ENCODE measurements at regions not wholly inside any gene's neighbourhood (a gene's known extent, or its start where the extent isn't known, plus 50 kb on each side); places are given as distances from the start of the nearest gene placed in this dataset.
"Not testable (repeated sequence)": the region's sequence is repeated elsewhere in the genome, so short reads cannot be mapped to it uniquely, and the experiment has no call there.

DNA sequence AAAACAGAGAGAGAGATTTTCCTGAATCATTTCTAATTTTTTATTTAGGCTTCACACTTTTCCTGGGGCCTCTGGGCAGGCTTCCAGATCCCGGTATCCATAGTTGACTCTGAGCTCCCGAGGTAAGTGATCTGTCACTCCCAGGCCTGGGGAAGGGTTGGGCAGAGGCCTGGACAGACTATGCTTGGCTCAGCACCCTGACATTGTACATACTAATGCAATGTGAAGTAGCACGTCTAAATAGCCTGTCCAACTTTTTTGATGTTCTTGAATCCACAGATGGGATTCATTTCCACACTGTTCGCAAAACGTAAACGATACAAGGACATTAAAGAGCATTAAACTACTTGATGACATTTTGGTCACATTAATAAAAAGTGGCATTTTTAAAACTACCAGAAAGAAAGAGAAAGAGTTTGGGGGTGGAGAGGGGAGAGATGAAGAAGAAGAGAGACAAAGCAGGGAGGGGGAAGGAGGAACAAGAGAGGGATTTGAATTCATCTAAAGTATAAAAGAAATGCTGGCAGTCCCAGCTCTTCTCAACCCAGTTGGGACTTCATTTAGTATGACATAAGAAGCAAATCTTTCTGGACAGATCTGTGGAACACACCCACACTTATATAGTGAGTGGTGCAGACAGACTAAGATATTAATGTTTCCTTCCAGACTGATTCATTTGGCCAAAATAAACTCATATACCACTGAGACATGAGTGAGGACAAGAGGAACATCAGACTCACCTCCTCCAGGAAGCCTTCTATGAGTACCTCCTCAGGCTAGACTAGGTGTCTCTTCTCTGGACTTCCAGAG is 514.2 kb downstream of the SOX6 start:
- no peak for DNase-seq (ENCODE audit: low read depth in 2 of 2)

DNA sequence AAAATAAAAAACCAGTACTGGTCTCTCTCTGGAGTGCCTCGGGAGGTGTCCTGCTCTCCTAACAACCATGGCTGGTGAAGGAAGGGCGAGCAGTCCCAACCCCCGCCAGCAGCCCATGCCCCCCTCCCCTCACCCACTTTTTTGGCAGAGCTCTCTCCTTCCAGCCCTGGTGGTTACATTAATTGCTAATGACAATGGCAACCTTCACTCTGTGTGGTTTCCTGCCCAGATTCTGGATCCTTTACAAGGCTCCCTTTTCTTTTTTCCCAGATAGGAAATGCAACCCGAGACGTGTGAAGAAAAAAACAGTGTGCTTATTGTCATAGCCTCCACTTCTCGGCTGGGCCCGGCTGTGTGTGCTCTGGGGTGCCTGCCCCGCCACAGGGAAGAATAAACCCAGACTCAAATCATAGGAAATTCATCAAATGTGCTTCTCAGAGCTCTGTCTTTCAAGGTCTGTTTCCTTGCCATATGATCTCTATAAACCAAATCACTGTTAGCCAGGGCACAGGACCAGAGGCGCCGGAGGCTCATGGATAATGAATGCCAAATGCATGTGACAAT is 513.0 kb downstream of the SOX6 start:
- no peak for DNase-seq (ENCODE audit: low read depth in 2 of 2)

DNA sequence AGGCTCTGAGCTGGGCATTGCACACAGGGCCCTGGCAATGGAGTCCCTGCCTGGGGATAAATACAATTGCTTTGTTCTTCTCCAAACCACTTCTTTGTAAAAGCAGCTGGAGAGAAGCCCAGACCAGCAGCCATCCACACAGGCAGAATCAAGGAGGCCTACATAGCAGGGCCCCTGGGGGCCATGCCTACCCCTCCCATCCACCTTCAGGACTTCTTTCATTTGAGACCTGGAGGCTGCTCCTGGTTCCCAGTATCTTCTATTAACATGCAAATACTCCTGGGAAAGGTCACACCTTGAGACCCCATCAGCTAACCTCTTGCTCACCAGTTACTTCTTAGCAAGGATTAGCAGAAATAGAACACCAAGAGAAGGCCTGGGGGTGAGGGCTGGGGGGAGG is 511.1 kb downstream of the SOX6 start:
- no peak for DNase-seq (ENCODE audit: low read depth in 2 of 2)

DNA sequence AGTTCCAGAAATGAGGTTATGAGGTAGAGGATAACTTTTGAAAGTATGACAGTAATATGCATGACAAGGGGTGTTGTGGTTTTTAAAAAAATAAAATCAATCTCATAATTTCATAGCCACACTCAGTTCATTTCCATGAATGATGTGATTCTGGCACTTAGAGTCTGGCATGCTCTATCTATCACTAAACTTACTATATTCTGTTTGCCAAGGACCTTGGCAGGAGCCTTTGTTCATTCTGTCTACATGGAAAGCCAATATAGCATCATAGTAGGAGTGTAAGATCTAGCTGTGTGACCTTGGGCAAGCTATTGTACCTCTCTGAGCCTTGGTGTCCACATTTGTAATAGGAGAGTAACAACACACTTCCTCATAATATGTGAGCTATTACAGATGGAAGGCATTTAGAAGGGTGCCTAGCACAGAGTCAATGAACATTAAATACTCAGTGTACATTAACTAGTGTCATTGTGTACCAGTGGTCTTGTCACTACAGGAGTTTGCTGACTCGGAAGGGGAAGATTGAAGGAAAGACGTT is 507.6 kb downstream of the SOX6 start:
- DNase-seq (ENCODE audit: low read depth in 2 of 2) = no peak

DNA sequence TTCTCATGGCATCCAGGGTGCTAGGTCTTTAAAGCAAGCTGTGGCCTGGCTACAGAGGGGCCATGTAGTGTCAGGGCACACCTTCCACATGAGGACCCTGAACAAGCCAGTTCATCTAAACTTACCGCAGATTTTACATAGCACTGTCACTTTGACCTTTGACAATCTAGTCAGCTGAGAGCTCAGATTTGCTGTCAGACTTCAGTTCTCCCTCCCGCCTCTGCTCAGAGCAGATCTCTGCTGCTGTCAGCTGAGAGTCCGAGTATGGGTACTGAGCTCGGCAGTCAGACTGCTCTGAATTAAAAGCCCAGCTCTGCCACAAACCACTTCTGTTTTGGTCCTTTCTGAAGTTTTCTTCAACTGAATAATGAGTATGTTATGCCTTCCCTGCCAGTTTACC is 507.1 kb downstream of the SOX6 start:
- DNase-seq (ENCODE audit: low read depth in 2 of 2) = no peak

DNA sequence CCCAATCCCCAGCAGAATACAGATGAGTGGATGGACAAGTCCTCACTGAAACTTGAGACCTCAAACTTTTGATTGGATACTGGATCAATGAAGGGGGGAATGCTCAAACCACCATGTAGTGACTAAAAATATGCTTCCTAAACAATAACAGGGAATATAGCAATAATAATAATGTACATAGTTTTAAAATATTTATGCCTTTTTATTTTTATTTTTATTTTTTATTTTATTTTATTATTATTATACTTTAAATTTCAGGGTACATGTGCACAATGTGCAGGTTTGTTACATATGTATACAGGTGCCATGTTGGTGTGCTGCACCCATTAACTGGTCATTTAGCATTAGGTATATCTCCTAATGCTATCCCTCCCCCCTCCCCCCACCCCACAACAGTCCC is 506.0 kb downstream of the SOX6 start:
- not testable (repeated sequence) for DNase-seq (ENCODE audit: low read depth in 2 of 2)

DNA sequence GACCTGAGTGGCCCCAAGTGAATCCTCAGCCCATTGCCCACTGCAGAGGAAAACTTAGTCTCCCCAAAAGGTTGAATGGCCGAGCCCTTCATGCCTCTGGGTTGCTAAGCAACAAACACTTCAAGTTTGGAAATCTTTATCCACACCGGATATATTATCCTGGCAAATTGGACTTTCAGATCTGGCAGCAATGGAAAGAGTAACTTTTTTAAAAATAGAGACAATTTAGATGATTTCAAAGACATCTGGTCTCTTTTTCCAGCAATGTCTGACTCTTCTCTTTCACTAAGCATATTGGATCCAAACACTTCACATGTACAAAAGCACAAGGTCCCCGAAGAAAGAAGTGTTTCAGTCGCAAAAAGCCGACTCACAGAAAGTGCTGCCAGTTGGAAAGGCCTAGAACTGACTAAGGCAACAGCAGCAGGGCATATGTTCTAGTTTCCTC is 505.3 kb downstream of the SOX6 start:
- DNase-seq (ENCODE audit: low read depth in 2 of 2) = no peak

DNA sequence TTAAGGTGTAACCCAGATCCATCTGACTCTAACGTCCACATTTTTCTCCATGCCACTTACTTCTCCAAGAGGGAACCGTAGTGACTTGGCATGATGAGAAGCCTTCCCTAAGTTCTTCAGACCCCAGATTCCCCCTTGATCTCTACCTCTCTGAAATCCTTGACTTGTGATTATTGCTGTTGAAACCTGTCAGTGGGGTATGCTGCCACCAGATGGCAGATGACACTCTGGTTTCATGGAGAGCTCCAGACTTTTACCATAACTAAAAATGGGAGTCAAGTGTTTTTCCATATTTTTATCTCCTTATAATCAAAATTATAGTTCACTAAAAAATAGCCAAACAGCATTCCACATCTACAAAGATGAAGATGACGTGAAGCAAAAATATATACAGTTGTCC is 504.2 kb downstream of the SOX6 start:
- DNase-seq (ENCODE audit: low read depth in 2 of 2) = no peak

DNA sequence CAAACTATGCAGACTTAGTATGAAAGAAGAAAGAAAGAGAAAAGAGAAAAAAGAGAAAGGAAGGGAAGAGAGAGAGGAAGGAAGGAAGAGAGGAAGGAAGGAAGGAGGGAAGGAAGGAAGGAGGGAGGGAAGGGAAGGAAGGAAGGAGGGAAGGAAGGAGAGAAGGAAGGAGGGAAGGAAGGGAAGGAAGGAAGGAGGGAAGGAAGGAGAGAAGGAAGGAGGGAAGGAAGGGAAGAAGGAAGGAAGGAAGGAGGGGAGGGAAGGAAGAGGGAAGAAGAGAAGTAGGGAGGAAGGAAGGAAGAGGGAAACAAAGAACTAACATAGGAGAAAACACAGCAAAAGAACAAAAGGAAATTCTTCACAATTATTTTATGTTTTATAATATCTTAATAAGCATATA is 502.1 kb downstream of the SOX6 start:
- no peak for DNase-seq (ENCODE audit: low read depth in 2 of 2)

DNA sequence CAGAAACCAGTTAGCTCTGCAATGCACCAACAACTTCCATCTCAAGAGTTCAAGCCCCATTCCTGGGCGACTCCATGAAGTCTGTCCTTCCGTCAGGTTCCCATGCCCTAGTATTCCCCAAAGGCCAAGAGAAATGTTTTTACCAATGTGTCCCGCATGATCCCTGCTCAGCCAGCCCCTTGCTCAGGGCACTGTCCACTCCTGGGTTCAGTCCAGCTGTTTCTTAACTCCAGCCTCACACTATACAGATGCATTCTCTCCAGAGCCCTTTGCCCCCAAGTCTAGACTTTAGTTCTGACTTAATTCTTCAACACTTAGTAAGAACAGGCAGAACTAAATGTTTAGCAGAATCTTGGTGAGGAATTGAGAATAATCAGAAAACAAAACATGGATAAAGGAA is 497.5 kb downstream of the SOX6 start:
- DNase-seq (ENCODE audit: low read depth in 2 of 2) = no peak

DNA sequence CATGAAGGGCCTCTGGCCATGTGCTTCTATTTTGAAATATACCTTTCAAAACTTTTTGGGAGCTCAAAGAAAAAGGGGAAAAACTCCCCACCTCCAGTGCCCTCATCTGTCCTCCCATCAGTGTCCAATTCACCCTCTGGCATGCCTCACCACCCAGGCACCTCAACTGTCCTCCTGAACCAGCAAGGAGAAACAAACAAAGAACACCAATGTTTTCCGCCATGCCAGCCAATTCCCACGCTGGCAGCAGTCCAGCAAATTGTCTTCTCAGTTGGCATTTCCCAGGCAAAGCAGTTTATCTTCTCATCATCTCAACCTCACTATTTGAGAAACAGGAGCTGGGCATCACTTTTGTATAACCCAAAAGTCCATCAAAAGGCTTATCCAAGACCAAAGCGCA is 496.9 kb downstream of the SOX6 start:
- no peak for DNase-seq (ENCODE audit: low read depth in 2 of 2)

DNA sequence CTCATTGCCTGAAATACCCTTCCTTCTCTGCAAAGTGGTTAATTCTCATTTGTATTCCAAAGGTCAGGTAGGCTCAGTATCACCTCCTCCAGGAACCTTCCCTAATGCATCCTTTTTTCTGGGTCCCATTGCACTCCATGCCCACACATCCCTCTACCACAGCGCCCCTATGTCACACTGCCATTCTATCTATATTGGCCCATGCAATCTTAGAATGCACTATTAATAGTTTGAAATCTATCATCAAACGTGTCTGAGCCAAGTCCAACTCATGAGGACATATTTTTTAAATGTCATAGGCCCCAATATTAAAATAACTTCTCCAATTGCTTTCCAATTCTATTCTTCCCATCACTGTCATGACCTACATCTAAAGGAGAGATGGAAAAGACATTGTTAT is 495.1 kb downstream of the SOX6 start:
- DNase-seq (ENCODE audit: low read depth in 2 of 2) = no peak

DNA sequence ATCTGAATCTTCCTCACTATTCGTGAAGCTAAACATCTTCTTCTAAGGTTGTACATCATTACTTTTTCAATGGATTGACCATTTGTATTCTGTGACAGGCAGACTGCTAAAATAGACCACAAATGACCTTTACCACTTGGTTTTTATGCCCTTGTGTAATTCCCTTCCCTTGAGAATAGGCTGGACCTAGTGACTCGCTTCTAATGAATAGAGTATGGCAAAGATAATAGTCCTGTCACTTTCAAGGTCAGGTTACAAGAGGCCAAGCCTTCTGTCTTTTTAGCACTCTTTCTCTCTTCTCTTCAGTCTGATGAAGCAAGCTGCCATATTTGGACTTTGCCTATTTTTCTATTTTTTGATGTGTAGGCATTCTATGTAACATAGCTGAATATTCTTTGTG is 492.9 kb downstream of the SOX6 start:
- no peak for DNase-seq (ENCODE audit: low read depth in 2 of 2)

DNA sequence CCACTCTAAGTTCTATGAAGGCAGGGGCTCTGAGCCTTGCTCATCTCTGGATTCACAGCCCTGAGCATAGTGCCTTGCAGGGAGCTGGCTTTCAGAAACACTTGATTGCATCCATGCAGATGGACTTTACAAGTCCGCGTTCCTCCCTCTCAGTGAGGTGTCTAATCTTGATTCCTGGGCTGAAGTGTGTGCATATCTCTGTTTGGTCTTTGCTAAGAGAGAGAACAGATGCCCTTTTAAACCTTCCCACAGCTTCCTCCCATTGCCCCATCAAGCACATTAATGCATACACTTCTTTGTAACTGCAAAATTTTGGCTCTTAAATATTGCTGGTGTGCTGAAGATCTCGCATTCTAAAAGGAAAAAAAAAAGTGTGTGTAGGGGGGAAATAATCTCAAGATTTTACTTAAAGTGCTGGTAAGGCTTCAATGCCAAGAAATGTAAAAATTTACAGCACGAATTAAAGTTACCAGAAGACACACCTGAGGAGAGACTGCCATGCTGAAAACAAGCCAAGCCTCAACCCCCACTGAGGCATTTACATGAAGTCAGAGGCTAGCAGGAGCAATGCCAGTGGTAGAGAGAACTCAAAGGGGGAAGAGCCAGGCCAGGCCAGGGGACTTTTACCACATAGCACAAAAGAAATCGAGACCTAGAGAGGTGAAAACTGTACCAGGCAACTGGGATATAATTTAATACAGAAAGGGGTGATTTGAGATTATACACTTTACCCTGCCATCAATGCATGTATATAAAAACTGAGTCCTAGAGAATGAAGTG is 492.1 kb downstream of the SOX6 start:
- no peak for DNase-seq (ENCODE audit: low read depth in 2 of 2)

DNA sequence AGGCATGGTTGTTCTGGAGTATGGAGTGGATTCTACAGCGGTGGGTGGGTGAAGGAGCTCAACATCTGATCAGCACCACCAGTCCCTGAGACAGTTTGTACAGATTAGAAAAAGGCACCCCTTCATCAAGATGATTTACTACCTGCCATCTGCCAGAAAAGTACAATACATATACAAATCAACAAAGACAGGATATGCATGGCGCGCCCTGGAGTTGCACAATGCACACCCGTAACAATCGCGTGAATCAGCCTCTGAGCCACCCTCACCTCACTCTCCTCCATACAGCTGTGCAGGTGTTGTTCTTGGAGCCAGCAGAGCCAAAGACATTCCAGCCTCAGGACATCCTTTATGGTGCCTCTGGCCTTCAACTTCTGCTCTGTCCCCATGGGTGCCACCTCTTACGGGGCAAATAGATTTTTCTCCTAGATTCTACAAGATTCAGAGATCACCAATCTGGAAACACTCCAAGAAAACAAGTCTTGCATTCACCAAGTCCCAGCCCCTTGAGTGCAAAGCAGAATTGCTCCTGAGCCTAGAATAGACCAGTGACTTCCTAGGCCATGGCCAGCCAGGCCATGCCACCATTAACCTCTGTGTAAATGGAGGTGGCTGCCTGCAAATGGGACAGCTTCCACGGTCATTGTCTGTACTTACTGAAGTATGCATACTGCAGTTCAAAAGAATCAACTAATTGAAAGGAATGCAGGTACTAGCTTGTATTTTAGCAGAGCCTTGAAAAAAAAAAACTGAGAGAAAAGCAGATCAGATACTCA is 490.9 kb downstream of the SOX6 start:
- no peak for DNase-seq (ENCODE audit: low read depth in 2 of 2)

DNA sequence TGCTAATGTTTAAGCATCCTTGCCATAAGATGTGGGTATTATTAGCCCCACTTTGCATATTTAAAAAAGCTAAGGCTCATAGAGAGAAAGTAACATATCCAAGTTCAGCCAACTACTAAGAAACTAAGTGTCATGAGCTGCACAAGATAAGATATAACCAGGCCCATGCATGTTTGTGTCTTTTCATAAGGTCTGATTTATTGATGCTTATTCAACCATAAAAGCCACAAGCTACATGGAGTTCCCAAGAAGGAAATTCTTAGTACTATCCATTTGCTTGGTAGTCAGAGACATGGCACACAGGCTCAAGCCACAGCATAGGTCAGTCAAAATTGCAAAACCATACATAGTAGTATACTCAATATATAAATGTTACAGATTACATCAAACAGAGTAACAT is 488.5 kb downstream of the SOX6 start:
- no peak for DNase-seq (ENCODE audit: low read depth in 2 of 2)

DNA sequence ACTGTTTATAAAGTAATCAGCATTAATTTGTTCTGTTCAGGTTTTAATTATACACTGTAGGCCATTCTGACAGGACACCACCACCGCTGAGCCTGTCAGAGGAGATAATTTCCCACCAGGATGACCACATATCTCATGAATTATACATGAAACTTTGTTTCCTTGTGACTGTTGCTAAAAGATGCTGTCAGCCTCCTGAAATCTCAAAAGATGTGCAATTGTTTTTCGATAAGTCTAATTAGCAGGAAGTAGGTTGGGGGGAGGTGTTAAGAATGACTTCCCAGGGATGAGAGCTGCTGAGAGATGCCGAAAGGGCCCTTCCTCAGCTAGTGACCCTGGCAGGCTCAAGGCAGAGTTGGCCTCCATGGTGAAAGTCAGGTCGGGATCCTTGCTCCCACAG is 485.4 kb downstream of the SOX6 start:
- no peak for DNase-seq (ENCODE audit: low read depth in 2 of 2)

DNA sequence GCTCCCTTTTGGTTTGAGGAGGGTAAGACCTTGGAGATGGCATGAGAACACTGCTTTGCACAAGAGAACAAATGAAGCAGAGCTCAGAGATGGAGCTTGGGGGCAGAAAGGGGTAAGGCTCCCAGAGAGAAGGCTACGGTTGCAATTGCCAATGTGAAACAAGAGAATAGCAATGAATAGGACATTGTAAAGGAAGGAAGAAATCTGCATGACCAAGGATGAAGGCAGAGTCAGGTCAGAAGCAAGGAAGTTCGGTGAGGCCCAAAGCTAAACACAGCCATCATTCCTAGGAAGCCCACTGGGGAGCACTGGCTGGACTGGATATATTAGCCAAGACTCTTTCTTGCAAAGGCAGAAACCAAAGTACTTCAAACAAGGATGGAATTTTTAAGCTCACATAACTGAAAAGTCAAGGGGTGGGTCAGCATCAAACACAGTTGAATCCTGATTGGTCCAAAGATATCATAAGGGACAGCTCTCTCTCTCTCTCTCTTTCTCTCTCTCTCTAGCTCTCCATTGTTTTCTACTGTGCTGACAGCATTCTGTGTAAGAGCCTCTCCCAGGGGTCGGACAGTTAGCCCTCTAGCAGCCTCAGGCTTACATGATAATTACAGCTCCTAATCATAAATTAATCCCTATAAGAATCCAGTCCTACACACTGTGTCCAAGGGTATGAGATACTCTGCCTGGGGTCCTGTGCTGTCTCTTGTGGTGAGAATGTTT is 484.3 kb downstream of the SOX6 start:
- no peak for DNase-seq (ENCODE audit: low read depth in 2 of 2)

DNA sequence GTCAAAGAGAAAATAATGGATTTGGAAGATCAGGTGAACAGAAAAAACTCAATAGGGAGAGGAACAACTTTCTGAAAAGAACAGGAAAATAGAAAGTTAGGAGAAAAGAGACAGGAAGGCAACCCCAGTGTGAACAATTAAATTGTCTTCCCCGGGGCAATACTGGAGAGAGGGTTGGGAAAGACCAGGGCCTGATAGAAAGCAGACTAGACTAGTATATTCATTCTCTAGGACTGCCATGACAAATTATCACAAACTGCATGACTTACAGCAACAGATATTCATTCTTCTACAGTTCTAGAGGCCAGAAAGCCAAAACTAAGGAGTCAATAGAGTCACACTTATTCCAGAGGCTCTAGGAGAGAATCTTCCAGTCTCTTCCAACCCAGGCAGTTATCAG is 482.8 kb downstream of the SOX6 start:
- no peak for DNase-seq (ENCODE audit: low read depth in 2 of 2)

DNA sequence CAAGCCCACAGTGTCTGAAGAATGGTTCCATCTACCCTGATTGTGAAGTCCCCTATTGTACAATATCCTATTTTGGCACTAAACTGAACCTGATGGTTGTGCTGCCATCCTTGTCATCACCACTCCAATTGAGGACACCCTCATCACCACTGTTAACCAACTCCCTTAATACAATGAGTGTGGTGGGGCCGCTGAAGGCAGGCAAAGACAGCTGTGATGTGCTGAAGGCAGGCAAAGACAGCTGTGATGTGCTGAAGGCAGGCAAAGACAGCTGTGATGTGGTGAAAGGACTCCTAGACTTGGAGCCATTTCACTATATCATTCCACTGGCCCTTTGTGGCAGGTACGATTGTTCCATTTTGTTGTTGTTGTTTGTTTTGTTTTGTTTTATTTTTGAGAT is 481.6 kb downstream of the SOX6 start:
- DNase-seq (ENCODE audit: low read depth in 2 of 2) = no peak

DNA sequence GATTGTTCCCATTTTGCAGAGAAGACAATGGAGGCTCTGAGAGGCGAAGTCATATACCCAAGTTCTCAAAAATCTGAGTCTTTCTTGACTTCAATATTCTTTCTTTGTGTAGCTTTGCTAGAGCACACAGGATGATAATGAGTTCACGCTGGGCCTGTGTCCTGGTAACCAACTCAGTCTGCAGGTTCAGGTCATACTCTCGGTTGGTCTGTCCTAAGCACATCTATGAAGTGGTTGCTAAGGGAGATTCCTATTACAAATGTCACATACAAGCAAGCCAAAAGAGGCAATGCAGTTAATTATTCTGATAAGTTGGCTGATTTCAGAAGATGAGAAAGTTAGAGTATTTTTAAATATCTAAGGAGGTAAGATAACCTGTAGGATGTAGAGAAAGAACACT is 481.0 kb downstream of the SOX6 start:
- no peak for DNase-seq (ENCODE audit: low read depth in 2 of 2)

All from stimulated activated CD4-positive, alpha-beta T cell treated with anti-CD3 and anti-CD28 coated beads, Interleukin-12 subunit alpha, Interleukin-12 subunit beta, amount 100 ng/mL, for 24 hours (primary cell).